B cell (primary cell): ENCODE measurements at regions not wholly inside any gene's neighbourhood (a gene's known extent, or its start where the extent isn't known, plus 50 kb on each side); places are given as distances from the start of the nearest gene placed in this dataset.

Source experiments
- EZH2 ChIP-seq: IDR thresholded peaks from 2 replicates; pipeline ENCODE4 v1.6.1; 2012; ENCODE audit warnings: borderline replicate concordance, low read depth, mild to moderate bottlenecking, moderate library complexity, low read length; ENCODE audit not compliant: insufficient read depth, poor library complexity, severe bottlenecking
- TF ChIP-seq, protein P1 (sequence below): fragments of 200-600 bp; IDR thresholded peaks from one replicate; pipeline ENCODE4 v1.8.0; 2022; ENCODE audit warnings: antibody characterized with exemption, mild to moderate bottlenecking

DNA sequence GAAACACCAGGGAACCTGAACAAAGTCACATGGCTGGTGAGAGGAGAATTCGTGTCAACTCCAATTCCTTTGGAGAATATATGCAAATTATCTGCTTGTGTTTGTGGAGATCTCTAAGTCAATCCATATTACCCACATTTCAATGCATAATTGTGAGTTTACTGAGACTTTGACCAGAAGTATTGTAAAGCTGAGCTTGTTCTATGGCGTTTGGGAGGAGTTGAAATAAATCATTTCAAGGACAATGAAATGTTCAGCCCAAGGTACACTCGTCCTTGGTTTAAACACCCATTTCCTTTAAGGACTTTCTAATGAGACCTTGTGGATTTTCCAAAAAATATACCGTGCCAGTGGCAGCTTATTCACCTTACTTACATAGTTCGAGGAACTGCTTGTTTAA, 186.6 kb upstream of the HDAC9 start:
- no peak for TF ChIP-seq EZH2
- TF ChIP-seq, protein P1, sequence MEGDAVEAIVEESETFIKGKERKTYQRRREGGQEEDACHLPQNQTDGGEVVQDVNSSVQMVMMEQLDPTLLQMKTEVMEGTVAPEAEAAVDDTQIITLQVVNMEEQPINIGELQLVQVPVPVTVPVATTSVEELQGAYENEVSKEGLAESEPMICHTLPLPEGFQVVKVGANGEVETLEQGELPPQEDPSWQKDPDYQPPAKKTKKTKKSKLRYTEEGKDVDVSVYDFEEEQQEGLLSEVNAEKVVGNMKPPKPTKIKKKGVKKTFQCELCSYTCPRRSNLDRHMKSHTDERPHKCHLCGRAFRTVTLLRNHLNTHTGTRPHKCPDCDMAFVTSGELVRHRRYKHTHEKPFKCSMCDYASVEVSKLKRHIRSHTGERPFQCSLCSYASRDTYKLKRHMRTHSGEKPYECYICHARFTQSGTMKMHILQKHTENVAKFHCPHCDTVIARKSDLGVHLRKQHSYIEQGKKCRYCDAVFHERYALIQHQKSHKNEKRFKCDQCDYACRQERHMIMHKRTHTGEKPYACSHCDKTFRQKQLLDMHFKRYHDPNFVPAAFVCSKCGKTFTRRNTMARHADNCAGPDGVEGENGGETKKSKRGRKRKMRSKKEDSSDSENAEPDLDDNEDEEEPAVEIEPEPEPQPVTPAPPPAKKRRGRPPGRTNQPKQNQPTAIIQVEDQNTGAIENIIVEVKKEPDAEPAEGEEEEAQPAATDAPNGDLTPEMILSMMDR: no peak
